ENCODE measurements at regions not wholly inside any gene's neighbourhood (a gene's known extent, or its start where the extent isn't known, plus 50 kb on each side); places are given as distances from the start of the nearest gene placed in this dataset.

DNA sequence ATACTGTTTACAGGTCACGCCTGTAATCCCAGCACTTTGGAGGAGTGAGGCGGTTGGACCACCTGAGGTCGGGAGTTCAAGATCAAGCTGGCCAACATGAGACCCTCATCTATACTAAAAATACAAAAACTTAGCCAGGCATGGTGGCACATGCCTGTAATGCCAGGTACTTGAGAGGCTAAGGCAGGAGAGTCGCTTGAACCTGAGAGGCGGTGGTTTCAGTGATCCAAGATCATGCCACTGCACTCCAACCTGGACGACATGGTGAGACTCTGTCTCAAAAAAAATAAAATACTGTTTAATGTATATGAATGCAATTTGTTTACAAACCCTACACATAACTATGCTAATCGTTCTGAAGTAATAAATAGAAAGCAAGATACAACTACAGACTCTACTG lies 102.4 kb downstream of the ZNF486 start:
- no peak overlapping the region for H4K8ac ChIP-seq (ENCODE audit: low read depth in 2 of 2, low read length in 2 of 2)
- POLR2A ChIA-PET (ENCODE audit: unreplicated experiment): no interaction called here
- no peak overlapping the region for H4K5ac ChIP-seq (ENCODE audit: low read depth, low read length)
- CTCF ChIA-PET: no interaction called here
- H2BK20ac ChIP-seq (ENCODE audit: low read depth, low read length): no peak overlapping the region
- H3K79me1 ChIP-seq (ENCODE audit: low read depth in 1 of 2, low read length in 2 of 2): no peaks in the 10 kb centered on the region
- DNase-seq: no peak
- intact Hi-C loops (cut with micrococcal nuclease): no loop called here
- peaks cover 12% of the 10 kb centered on the region for H3K9me3 ChIP-seq (ENCODE audit: control insufficient read depth, insufficient read depth, low read length)
- no peaks in the 10 kb centered on the region for H3K27me3 ChIP-seq (ENCODE audit: control insufficient read depth, insufficient read depth, low read length)
- in situ Hi-C loops (cut with MboI; ENCODE audit: low sequenced_read_pairs): no loop called here
- no peak overlapping the region for H2AK9ac ChIP-seq (replicated peaks; ENCODE audit: low read depth, low read length, poor library complexity)
- dilution Hi-C loops (cut with HindIII; ENCODE audit: low sequenced_read_pairs, unreplicated experiment): no loop called here
- TF ChIP-seq, protein P1, sequence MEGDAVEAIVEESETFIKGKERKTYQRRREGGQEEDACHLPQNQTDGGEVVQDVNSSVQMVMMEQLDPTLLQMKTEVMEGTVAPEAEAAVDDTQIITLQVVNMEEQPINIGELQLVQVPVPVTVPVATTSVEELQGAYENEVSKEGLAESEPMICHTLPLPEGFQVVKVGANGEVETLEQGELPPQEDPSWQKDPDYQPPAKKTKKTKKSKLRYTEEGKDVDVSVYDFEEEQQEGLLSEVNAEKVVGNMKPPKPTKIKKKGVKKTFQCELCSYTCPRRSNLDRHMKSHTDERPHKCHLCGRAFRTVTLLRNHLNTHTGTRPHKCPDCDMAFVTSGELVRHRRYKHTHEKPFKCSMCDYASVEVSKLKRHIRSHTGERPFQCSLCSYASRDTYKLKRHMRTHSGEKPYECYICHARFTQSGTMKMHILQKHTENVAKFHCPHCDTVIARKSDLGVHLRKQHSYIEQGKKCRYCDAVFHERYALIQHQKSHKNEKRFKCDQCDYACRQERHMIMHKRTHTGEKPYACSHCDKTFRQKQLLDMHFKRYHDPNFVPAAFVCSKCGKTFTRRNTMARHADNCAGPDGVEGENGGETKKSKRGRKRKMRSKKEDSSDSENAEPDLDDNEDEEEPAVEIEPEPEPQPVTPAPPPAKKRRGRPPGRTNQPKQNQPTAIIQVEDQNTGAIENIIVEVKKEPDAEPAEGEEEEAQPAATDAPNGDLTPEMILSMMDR (conservative IDR thresholded peaks at IDR 0.05; ENCODE audit: low read depth, low read length): no peak
- no peak for TF ChIP-seq FOS (IDR thresholded peaks at IDR 0.05; ENCODE audit: low read depth, low read length)
- no peak for TF ChIP-seq CEBPB (IDR thresholded peaks at IDR 0.05; ENCODE audit: low read depth, low read length)
- TF ChIP-seq RCOR1 (IDR thresholded peaks at IDR 0.05; ENCODE audit: insufficient replicate concordance, low read length): no peak
- TF ChIP-seq CHD1 (IDR thresholded peaks at IDR 0.05; ENCODE audit: low read depth, low read length): no peak
- no peak for TF ChIP-seq MXI1 (IDR thresholded peaks at IDR 0.05; ENCODE audit: borderline replicate concordance, low read depth, low read length)
- TF ChIP-seq, protein P2, sequence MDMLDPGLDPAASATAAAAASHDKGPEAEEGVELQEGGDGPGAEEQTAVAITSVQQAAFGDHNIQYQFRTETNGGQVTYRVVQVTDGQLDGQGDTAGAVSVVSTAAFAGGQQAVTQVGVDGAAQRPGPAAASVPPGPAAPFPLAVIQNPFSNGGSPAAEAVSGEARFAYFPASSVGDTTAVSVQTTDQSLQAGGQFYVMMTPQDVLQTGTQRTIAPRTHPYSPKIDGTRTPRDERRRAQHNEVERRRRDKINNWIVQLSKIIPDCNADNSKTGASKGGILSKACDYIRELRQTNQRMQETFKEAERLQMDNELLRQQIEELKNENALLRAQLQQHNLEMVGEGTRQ (IDR thresholded peaks at IDR 0.05; ENCODE audit: low read depth, low read length): no peak
- no peak for TF ChIP-seq RFX5 (IDR thresholded peaks at IDR 0.05; ENCODE audit: low read depth, low read length)
- TF ChIP-seq POLR2A (IDR thresholded peaks at IDR 0.05; ENCODE audit: low read depth, low read length): no peak
- no peak for TF ChIP-seq SMC3 (IDR thresholded peaks at IDR 0.05; ENCODE audit: low read depth, low read length)
- TF ChIP-seq NFE2L2 (IDR thresholded peaks at IDR 0.05; ENCODE audit: low read depth, low read length): no peak
- TF ChIP-seq MAZ (IDR thresholded peaks at IDR 0.05; ENCODE audit: borderline replicate concordance, low read depth, low read length): no peak
- TF ChIP-seq BHLHE40 (IDR thresholded peaks at IDR 0.05; ENCODE audit: low read depth, low read length): no peak
- no peak for TF ChIP-seq MAFK (IDR thresholded peaks at IDR 0.05; ENCODE audit: low read depth, low read length)
- no peak overlapping the region for H2AK5ac ChIP-seq (ENCODE audit: low read depth, low read length)
- no peak overlapping the region for H3K4me2 ChIP-seq (ENCODE audit: low read depth, low read length)
- H4K20me1 ChIP-seq (ENCODE audit: insufficient read depth, low read length): no peaks in the 10 kb centered on the region
- BruUV-seq (replicated peaks): no TSS peak
- no peak overlapping the region for H3K4me3 ChIP-seq (ENCODE audit: insufficient read depth, low read depth, low read length)
- H3K56ac ChIP-seq (ENCODE audit: extremely low read depth, insufficient read depth, low read length): no peak overlapping the region
- no peak overlapping the region for H2AFZ ChIP-seq (replicated peaks; ENCODE audit: low read length, poor library complexity)
- no peak overlapping the region for H2BK15ac ChIP-seq (ENCODE audit: low read depth, low read length)
- H4K91ac ChIP-seq (ENCODE audit: insufficient read depth, low read depth, low read length): no peak overlapping the region
- whole genome bisulfite sequencing, 2 experiments (ENCODE audit: extremely low coverage in 2 of 2, insufficient read length in 1 of 2): no CpG with 5 or more reads among the region's 7 CpGs
- H2BK120ac ChIP-seq (ENCODE audit: low read depth, low read length): no peak overlapping the region
- H3K14ac ChIP-seq (replicated peaks; ENCODE audit: low read depth, low read length): no peak overlapping the region
- H3K23ac ChIP-seq (ENCODE audit: low read depth, low read length): no peak overlapping the region
- H3K36me3 ChIP-seq (ENCODE audit: control insufficient read depth, insufficient read depth, low read length): no peaks in the 10 kb centered on the region
- H3K9ac ChIP-seq (ENCODE audit: low read depth, low read length): no peak overlapping the region
- H3K18ac ChIP-seq (ENCODE audit: low read depth, low read length): no peak overlapping the region
- no peak overlapping the region for H3K4ac ChIP-seq (ENCODE audit: low read depth, low read length)
- H2BK5ac ChIP-seq (ENCODE audit: low read depth, low read length, poor library complexity, severe bottlenecking): no peak overlapping the region
- H3K9me1 ChIP-seq (ENCODE audit: insufficient read depth, low read length): no peaks in the 10 kb centered on the region
- no peak for ATAC-seq (ENCODE audit: low read depth)
- no peaks in the 10 kb centered on the region for H3K4me1 ChIP-seq (ENCODE audit: control insufficient read depth, insufficient read depth, low read length)
- no peak overlapping the region for H3K27ac ChIP-seq (ENCODE audit: insufficient read depth, low read length)
